HepG2 (cell line): ENCODE measurements at regions not wholly inside any gene's neighbourhood (a gene's known extent, or its start where the extent isn't known, plus 50 kb on each side); places are given as distances from the start of the nearest gene placed in this dataset.

Source experiments
- ATM ChIP-seq: fragments of 450-650 bp; IDR thresholded peaks from 2 replicates; pipeline ENCODE4 v1.7.1; 2017; ENCODE audit warnings: mild to moderate bottlenecking, borderline replicate concordance
- CBX5 ChIP-seq: sonication (generic); formaldehyde crosslinking; IDR thresholded peaks from 2 replicates; pipeline ENCODE4 v1.4.0; 2020; ENCODE audit warnings: missing genetic modification reagents, borderline replicate concordance
- CTCF ChIP-seq: sonication (generic); formaldehyde crosslinking; IDR thresholded peaks from 2 replicates; pipeline ENCODE4 v1.5.0; 2020; ENCODE audit warnings: mild to moderate bottlenecking, missing genetic modification reagents, moderate library complexity
- EP300 ChIP-seq, 3 experiments: sonication (generic) in 1 of 3; formaldehyde crosslinking in 1 of 3; IDR thresholded peaks; 2 replicates each; pipeline versions ENCODE4 v1.5.1 to v1.6.1; 2011 to 2020; ENCODE audit warnings: low read depth in 2 of 3, low read length in 2 of 3, borderline replicate concordance in 1 of 3, improper control_type of control experiment in 1 of 3, mild to moderate bottlenecking in 1 of 3, missing genetic modification reagents in 1 of 3, moderate library complexity in 1 of 3
- FOXJ3 ChIP-seq: sonication (generic); formaldehyde crosslinking; IDR thresholded peaks from 2 replicates; pipeline ENCODE4 v1.4.0; 2020; ENCODE audit warnings: missing genetic modification reagents, mild to moderate bottlenecking, borderline replicate concordance
- POLR2AphosphoS5 ChIP-seq: IDR thresholded peaks from 2 replicates; pipeline ENCODE4 v1.6.1; 2012; ENCODE audit warnings: low read depth, low read length
- SOX6 ChIP-seq, 2 experiments: fragments of 450-650 bp in 1 of 2; sonication (generic) in 1 of 2; formaldehyde crosslinking in 1 of 2; IDR thresholded peaks; 2 replicates each; pipeline versions ENCODE4 v1.4.0 to v1.6.1; 2017 to 2020; ENCODE audit warnings: antibody characterized with exemption in 1 of 2, mild to moderate bottlenecking in 1 of 2, missing genetic modification reagents in 1 of 2
- ZBTB33 ChIP-seq: sonication (generic); formaldehyde crosslinking; IDR thresholded peaks from 2 replicates; pipeline ENCODE4 v1.4.0; 2020; ENCODE audit warnings: missing genetic modification reagents
- ZNF224 ChIP-seq: sonication (generic); formaldehyde crosslinking; IDR thresholded peaks from 2 replicates; pipeline ENCODE4 v1.5.0; 2020; ENCODE audit warnings: mild to moderate bottlenecking, missing genetic modification reagents
- ZNF33A ChIP-seq: sonication (generic); formaldehyde crosslinking; IDR thresholded peaks from 2 replicates; pipeline ENCODE4 v1.5.1; 2020; ENCODE audit warnings: missing genetic modification reagents, mild to moderate bottlenecking, moderate library complexity, borderline replicate concordance
- TF ChIP-seq, protein P1 (sequence below): sonication (generic); formaldehyde crosslinking; IDR thresholded peaks from 2 replicates; pipeline ENCODE4 v1.4.0; 2020; ENCODE audit warnings: missing genetic modification reagents, borderline replicate concordance
- TF ChIP-seq, protein P2 (sequence below): sonication (generic); formaldehyde crosslinking; conservative IDR thresholded peaks from 2 replicates; pipeline ENCODE4 v1.4.0; 2020; ENCODE audit warnings: missing genetic modification reagents

DNA sequence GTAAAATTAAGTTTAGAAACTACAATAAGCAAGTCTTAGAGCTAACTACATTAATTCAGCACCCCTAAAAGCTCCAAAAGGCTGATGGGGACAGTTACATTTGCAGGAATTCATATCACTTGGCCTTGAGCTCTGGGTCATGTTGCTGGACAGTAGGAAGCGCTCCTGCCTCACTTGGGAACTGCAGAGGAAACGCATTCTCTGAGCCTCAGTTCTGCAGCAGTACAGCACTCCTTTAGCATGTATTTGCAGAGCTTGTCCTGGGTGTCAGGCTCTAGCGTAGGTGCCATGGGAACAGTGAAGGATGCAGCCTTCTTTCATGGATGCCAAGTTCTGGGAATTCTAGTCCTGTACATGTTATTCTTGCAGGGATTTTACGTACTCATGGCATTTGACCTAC lies 710.4 kb downstream of the IRX1 start:
- no peak for TF ChIP-seq FOXJ3
- no peak for TF ChIP-seq EP300 (IDR thresholded peaks at IDR 0.05; ENCODE audit: low read depth in 2 of 2, low read length in 2 of 2)
- TF ChIP-seq EP300 (CRISPR knock-in tag; IDR thresholded peaks at IDR 0.05; ENCODE audit: borderline replicate concordance): no peak
- no peak for TF ChIP-seq ZNF224 (CRISPR knock-in tag)
- no peak for TF ChIP-seq ATM
- no peak for TF ChIP-seq CTCF (CRISPR knock-in tag)
- TF ChIP-seq ZBTB33 (CRISPR knock-in tag): no peak
- TF ChIP-seq, protein P1, sequence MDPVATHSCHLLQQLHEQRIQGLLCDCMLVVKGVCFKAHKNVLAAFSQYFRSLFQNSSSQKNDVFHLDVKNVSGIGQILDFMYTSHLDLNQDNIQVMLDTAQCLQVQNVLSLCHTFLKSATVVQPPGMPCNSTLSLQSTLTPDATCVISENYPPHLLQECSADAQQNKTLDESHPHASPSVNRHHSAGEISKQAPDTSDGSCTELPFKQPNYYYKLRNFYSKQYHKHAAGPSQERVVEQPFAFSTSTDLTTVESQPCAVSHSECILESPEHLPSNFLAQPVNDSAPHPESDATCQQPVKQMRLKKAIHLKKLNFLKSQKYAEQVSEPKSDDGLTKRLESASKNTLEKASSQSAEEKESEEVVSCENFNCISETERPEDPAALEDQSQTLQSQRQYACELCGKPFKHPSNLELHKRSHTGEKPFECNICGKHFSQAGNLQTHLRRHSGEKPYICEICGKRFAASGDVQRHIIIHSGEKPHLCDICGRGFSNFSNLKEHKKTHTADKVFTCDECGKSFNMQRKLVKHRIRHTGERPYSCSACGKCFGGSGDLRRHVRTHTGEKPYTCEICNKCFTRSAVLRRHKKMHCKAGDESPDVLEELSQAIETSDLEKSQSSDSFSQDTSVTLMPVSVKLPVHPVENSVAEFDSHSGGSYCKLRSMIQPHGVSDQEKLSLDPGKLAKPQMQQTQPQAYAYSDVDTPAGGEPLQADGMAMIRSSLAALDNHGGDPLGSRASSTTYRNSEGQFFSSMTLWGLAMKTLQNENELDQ: no peak
- no peak for TF ChIP-seq POLR2AphosphoS5
- TF ChIP-seq SOX6 (IDR thresholded peaks at IDR 0.05): no peak
- no peak for TF ChIP-seq SOX6 (CRISPR knock-in tag; IDR thresholded peaks at IDR 0.05)
- TF ChIP-seq ZNF33A (CRISPR knock-in tag): no peak
- no peak for TF ChIP-seq CBX5 (CRISPR knock-in tag)
- TF ChIP-seq, protein P2, sequence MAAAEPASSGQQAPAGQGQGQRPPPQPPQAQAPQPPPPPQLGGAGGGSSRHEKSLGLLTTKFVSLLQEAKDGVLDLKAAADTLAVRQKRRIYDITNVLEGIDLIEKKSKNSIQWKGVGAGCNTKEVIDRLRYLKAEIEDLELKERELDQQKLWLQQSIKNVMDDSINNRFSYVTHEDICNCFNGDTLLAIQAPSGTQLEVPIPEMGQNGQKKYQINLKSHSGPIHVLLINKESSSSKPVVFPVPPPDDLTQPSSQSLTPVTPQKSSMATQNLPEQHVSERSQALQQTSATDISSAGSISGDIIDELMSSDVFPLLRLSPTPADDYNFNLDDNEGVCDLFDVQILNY: no peak
